LHCN-M2 (cell line): ENCODE measurements at regions not wholly inside any gene's neighbourhood (a gene's known extent, or its start where the extent isn't known, plus 50 kb on each side); places are given as distances from the start of the nearest gene placed in this dataset.

Source experiments
- DNase-seq: peaks from one replicate; pipeline ENCODE4 v3.0.0-alpha.2; 2012; ENCODE audit warnings: low read depth

GRCh38 chr19:31160336-31160926 is 188.8 kb downstream of the TSHZ3 start:
- peak; percentile 98 for DNase-seq

- DNase-seq = peak; percentile 68
Observed at GRCh38 chr19:31154021-31154420, 195.2 kb downstream of the TSHZ3 start.

GRCh38 chr19:31152906-31153305 is 196.3 kb downstream of the TSHZ3 start:
- peak; percentile 66 for DNase-seq

- DNase-seq = peak; percentile 66
Observed at GRCh38 chr19:31149441-31149941, 199.7 kb downstream of the TSHZ3 start.

GRCh38 chr19:31148671-31149070 is 200.6 kb downstream of the TSHZ3 start:
- DNase-seq = no peak

- DNase-seq = no peak
Observed at GRCh38 chr19:31147234-31147633, 202.0 kb downstream of the TSHZ3 start.

- no peak for DNase-seq
Observed at GRCh38 chr19:31146546-31147183, 202.6 kb downstream of the TSHZ3 start.

- DNase-seq = no peak
Observed at GRCh38 chr19:31146015-31146414, 203.2 kb downstream of the TSHZ3 start.

- DNase-seq = no peak
Observed at GRCh38 chr19:31145007-31145406, 204.2 kb downstream of the TSHZ3 start.

- DNase-seq = no peak
Observed at GRCh38 chr19:31144075-31144870, 205.0 kb downstream of the TSHZ3 start.

- peak; percentile 95 for DNase-seq
Observed at GRCh38 chr19:31141301-31141700, 207.9 kb downstream of the TSHZ3 start.

- DNase-seq = peak; percentile 59
Observed at GRCh38 chr19:31140717-31141116, 208.5 kb downstream of the TSHZ3 start.

GRCh38 chr19:31139871-31140505 is 209.2 kb downstream of the TSHZ3 start:
- DNase-seq = peak; percentile 84

- DNase-seq = no peak
Observed at GRCh38 chr19:31138077-31138476, 211.2 kb downstream of the TSHZ3 start.

- peak; percentile 60 for DNase-seq
Observed at GRCh38 chr19:31135841-31136240, 213.4 kb downstream of the TSHZ3 start.

- DNase-seq = no peak
Observed at GRCh38 chr19:31132753-31133110, 216.5 kb downstream of the TSHZ3 start.

- DNase-seq = no peak
Observed at GRCh38 chr19:31128291-31128690, 220.9 kb downstream of the TSHZ3 start.

GRCh38 chr19:31127134-31127967 is 221.9 kb downstream of the TSHZ3 start:
- DNase-seq = peak; percentile 91

- DNase-seq = no peak
Observed at GRCh38 chr19:31126236-31126635, 223.0 kb downstream of the TSHZ3 start.

- DNase-seq = no peak
Observed at GRCh38 chr19:31125071-31125470, 224.2 kb downstream of the TSHZ3 start.

- DNase-seq = no peak
Observed at GRCh38 chr19:31121501-31121900, 227.7 kb downstream of the TSHZ3 start.
